ENCODE measurements at regions not wholly inside any gene's neighbourhood (a gene's known extent, or its start where the extent isn't known, plus 50 kb on each side); places are given as distances from the start of the nearest gene placed in this dataset.
"Not testable (repeated sequence)": the region's sequence is repeated elsewhere in the genome, so short reads cannot be mapped to it uniquely, and the experiment has no call there.

DNA sequence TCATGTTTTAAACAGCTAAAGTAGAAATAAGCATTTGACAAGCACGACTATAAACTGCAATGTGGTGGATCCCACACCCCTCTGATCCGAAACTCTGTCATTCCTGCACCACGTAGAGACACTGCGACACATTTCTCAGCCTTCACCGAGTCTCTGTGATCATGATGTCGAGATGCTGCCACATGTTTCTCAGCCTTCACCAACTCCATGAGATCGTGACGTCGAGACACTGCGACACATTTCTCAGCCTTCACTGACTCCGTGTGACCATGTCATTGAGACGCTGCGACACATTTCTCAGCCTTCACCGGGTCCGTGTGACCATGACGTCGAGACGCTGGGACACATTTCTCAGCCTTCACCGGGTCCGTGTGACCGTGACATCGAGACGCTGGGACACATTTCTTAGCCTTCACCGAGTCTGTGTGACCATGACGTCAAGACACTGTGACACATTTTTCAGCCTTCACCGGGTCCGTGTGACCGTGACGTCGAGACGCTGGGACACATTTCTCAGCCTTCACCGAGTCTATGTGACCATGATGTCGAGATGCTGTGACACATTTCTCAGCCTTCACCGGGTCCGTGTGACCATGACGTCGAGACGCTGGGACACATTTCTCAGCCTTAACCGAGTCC, 143.0 kb downstream of the TTLL2 start:
- no peak for DNase-seq (ENCODE audit: low read depth in 2 of 3, low spot score in 2 of 3)

DNA sequence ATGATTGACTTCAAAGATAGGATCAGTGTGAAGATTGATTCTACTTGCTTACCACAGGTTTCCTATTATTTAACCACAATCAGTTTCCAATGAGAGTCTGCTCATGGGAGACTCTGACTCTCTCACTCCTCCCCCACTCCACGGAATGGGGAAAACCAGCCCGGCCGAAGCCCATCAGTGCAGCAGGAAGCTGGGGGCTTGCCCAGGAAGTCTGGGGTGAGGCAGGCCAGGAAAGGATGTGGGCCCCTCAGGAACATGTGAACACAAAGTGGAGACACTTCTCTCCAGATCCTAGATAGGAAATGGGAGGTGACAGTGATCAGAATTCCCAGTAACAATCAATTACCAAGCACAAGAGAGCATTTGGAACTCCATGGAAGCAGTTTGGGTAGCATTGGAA, 144.2 kb downstream of the TTLL2 start:
- DNase-seq (ENCODE audit: low read depth in 2 of 3, low spot score in 2 of 3): no peak

DNA sequence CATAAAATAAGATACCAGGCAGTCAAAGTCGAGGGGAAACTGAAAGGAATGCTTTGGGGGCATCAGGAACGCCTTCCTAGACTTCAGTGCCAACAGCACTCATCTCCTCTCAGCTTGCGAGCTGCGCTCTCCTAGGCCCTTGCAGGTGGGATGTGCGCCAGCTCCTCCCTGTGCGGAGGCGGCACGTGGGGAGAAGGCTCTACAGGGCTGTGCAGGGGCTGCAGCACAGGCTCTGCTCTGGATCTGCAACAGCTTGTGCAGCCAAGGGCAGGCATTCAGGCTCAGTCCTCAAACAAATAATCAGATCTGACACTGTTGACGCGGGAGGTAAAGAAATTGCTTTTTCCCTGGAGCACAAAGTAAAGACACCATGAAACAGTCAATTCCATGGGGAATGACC, 144.8 kb downstream of the TTLL2 start:
- DNase-seq (ENCODE audit: low read depth in 2 of 3, low spot score in 2 of 3): no peak

DNA sequence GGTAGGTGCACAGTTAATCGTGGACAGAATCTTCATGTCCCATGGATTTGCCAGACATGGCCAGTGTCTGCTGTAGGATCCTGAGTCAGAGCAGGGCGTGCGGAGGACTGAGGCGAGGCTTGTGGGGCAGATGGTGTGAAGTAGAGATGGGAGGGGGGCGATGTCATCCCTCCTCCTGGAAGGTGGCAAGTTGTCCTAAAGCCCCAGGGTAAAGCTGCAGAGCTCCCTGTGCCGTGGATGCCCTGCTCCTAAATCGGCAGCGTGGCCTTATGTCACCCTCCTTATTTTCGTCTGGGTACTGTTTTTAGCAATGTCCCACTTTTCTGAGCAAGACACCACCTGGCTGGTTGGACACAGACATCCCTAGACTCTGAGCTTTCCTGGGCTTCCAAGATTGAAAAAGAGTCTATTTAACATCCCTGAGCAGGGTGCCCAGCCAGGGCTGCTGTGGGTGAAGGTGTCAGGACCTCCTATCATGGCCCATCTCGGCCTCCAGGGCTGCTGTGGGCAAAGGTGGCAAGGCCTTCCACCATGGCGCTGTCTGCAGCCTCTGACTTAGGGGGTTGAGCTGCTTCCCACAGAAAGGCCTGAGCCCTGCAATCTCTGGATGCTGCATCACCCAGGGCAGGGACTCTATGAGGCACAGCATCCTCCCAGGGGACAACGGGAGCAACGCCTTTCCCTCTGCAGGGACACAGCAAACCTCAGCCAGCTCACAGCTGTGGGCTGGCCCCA, 145.4 kb downstream of the TTLL2 start:
- no peak for DNase-seq (ENCODE audit: low read depth in 2 of 3, low spot score in 2 of 3)

DNA sequence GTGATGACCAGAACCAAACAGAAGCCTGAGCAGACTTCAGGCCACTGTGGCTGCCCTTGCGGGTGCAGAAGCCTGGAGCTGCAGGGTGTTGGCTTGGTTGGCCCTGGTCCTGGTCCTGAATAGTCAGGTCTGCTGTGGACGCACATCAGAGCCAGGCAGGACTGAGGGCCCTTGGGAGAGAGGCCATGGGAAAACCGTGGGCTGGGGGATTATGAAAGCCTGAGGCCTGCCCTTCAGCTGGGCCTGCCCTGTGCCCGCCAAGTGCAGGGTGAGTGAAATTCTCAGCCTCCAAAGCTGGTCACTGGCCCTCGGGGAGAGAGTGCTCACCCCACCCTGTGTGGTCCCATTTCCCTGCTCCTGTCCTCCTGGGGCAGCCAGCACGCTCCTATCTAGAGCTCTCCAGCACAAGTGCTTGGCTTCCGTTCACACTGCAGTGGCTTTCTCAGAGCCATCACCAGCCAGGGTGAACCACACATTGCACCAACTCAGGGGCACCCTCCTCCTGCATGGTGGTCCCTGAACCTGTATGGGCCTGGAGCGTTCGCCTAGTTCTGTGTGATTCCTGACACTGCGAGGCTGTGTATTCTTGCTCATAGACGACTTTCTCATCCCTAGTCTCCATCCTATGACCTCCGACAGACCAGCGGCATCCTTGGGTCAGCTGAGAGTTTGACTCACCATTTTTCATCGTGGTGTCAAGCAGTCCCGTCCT, 146.1 kb downstream of the TTLL2 start:
- no peak for DNase-seq (ENCODE audit: low read depth in 2 of 3, low spot score in 2 of 3)

DNA sequence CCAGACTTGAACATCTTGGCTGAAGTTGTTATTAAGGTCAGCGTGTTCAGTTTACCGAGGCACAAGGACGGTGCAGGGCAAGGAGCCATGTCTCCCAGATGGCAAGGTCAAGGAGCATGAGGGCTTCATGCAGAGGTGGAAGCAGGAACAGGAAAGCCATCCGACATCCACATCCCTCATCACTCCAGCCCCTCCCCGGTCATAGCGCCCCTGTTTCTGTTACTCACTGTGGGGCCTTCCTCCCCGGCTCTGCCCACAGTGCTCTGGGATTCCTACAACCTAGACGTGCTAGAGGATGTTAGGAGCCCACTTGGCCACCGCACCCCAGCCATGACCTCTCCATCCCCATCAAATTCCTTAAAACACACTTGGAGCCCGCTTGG, 146.7 kb downstream of the TTLL2 start:
- DNase-seq (ENCODE audit: low read depth in 2 of 3, low spot score in 2 of 3): no peak

DNA sequence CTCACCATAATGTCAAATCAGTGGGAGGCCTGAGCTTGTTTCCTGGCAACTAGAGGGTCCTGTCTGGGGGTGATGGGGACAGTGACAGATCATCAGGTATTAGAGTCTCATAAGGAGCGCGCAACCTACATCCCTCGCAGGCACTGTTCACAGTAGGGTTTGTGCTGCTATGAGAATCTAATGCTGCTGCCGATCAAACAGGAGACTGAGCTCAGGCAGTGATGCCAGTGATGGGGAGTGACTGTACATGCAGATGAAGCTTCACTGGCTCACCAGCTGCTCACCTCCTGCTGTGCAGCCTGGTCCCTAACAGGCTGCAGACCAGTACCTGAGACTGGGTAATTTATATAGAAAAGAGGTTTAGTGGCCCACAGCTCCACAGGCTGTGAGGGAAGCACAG, 147.3 kb downstream of the TTLL2 start:
- DNase-seq (ENCODE audit: low read depth in 2 of 3, low spot score in 2 of 3): no peak

DNA sequence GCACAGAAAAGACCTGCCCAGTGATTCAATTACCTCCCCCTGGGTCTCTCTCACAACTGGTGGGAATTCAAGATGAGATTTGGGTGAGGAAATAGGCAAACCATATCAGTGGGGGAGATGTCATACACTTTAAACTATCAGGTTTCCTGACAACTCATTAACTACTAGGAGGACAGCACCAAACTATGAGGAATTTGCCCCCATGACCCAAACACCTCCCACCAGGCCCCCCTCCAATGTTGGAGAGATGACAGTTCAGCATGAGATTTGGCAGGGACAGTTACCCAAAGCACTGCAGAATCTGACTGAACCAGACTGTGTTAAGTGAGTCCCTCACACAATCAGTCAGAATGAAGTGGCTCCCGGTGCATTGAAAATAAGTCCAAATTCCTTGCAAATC, 148.0 kb downstream of the TTLL2 start:
- DNase-seq (ENCODE audit: low read depth in 2 of 3, low spot score in 2 of 3): no peak

DNA sequence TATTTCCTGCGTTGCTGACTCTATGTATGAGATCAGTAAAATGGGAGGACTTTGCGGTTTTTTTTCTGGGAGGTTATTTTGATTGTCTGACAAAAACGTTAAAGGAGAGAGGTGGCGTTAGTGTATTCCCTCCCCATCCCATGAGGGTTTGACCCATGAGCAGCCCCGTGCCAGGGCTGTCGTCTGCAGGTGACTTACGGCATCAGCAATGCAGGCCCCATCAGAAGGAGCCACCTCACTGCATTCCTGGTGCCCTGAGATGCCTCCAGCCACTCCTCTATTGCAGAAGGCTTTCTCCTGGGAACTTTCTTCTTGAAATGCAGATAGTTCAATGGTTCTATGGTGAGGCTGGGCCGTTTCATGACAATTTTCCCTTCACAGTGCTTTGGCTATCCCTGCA, 149.3 kb downstream of the TTLL2 start:
- no peak for DNase-seq (ENCODE audit: low read depth in 2 of 3, low spot score in 2 of 3)

DNA sequence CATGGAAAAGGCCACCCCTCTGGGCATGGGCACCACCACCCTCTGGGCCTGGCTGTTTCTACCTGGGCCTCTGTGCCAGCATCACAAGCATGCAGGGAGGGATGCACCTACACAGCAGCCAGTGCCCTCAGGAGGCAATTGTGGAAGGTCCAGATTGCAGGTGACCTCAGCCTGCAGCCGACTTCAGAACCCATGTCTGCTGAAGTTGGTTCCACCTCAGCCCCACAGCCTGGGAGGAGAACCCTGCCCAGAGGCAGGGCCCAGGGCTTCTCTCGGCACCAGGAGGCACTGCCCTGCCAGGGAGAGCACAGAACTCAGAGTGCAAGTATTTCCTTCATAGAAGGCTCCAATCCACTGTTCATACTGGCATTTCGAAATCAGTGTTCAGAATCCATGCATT, 149.8 kb downstream of the TTLL2 start:
- no peak for DNase-seq (ENCODE audit: low read depth in 2 of 3, low spot score in 2 of 3)

DNA sequence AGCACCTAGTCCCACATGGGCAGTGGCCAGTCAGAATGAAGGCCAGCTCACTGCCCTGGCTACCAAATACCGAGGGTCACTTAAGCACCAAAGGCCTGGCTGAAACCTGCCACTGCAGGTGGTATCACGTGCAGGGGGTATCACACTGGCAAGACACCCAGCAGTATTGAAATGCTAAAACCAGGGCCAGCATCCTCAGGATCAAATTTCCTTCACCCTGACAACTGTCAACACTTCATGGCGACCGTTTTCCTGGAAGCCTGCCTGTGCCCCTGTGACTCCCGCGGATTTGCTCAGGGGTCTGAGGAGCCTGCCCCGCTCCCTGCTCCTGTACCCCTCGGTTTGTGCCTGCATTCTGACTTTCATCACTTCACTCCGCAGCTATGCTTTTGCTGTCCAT, 151.1 kb downstream of the TTLL2 start:
- DNase-seq (ENCODE audit: low read depth in 2 of 3, low spot score in 2 of 3): no peak

DNA sequence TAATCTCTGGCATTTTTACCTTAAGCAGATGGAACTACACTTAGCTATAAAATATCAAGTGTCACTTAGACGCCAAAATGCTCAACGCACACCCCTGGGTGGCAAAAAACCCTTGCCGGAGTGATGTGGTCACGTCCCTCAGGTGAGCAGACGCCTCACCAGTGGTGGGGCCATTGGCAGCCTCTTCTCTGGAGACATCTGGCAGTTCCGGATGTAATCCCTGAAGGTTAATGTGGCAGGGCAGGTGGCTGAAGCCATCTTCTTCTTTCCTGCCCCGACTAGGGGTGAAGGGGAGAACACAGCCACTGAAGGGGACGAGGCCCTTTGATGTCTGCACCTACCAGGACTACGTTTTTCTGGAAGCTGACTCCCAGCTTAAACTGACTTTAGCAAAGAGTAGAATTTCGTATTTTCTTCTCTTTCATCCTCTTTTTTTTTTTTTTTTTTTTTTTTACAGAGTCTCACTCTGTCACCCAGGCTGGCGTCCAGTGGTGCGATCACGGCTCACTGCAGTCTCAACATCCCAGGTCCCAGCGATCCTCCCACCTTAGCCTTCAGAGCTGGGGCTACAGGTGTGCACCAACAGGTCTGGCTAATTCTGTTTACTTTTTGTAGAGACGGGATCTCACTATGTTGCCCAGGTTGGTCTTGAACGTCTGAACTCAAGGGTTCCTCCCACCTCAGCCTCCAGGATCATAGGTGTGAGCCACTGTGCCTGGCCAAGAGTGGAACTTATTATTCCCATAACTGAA, 152.1 kb downstream of the TTLL2 start:
- no peak for DNase-seq (ENCODE audit: low read depth in 2 of 3, low spot score in 2 of 3)

DNA sequence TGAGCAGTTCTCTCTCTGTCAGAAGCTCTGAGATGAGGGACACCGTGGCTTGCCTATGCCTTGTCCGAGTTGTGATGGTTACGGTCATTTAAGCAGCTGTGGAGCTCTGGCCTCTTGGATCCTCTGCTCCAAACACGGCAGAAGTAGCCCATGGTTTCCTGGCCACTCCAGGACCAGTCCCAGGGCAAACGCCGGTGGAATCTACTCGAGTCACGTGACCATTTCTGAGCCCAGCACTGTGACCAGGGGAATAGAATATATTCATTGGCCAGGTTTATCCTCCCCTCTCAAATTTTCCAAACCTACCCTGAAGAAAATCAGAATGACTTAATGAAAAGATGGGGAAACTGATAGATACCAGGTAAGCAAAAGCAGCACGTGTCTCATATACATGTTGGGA, 152.8 kb downstream of the TTLL2 start:
- DNase-seq (ENCODE audit: low read depth in 2 of 3, low spot score in 2 of 3): no peak

DNA sequence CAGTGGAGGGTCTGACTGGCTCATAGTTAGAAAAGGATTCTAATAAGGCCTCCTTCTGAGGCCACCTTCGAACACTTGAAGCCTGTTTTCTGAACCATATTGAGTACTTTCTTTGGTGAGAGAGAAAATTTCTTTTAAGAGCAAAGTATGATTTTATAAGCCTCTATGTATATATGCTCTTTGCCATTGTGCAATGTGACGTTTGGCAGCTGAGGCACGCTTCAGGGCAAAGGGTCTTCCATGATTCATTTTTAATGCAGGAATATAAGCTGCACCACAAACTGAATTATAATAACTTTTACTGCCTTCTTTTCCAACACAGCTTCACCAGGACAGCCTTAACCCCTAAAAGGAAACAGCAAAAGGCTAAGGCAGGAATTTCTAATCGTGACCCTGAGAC, 154.4 kb downstream of the TTLL2 start:
- no peak for DNase-seq (ENCODE audit: low read depth in 2 of 3, low spot score in 2 of 3)

DNA sequence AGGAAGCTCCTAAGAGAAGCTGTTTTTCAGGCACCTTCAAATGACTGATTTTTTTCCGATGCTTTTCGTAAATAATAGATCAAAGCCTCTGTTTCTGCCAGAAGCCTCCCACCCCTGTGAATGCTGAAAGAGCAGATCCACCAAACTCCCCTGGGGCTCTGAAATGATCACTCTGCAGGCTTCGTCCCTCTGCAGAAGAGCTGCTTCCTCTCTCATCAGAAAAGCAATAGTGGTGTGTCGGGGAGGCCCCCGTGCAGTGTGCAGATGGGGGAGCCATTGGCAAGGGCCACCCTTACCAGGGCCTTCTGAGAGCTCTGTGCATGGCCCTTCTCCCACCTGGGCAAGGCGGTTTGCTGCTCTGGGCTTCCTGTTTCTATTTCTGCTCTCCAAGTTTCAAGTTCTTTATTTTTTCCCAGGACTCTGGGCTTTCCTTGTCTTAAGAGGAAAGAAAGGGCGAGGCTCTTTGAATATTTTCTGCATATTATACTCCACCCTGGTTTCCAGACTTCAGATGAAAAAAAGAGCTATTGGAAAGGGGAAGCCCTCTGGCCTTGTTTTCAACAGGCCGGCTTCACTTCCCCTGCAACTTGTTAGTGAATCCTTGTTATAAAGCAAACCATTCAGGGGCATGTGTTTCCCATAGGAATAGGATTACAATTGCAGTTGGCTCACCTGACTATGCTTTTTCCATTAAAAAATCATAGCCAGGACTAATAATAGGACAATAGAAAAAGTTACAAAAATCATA, 155.2 kb downstream of the TTLL2 start:
- DNase-seq (ENCODE audit: low read depth in 2 of 3, low spot score in 2 of 3): no peak

DNA sequence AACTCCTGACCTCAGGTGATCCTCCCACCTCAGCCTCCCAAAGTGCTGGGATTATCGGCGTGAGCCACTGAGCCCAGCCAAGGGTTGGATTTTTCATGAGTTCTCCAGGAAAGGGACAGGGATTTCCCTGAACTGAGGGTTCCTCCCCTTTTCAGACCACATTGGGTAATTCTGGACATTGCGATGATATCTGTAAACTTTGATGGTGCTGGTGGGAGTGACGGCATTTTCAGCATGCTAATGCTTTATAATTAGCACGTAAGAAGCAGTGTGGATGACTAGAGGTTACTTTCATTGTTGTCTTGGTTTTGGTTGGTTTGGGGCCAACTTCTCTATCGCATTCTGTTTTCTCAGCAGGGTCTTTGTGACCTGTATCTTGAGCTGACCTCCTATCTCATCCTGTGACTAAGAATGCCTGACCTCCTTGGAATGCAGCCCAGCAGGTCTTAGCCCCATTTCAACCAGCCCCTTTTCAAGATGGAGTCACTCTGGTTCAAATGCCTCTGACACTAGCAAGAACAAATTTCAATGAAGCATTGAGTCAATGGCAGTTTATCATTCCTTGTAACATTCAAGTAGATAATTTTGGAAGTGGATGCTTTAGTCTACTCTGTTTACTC, 156.5 kb downstream of the TTLL2 start:
- DNase-seq (ENCODE audit: low read depth in 2 of 3, low spot score in 2 of 3): no peak

DNA sequence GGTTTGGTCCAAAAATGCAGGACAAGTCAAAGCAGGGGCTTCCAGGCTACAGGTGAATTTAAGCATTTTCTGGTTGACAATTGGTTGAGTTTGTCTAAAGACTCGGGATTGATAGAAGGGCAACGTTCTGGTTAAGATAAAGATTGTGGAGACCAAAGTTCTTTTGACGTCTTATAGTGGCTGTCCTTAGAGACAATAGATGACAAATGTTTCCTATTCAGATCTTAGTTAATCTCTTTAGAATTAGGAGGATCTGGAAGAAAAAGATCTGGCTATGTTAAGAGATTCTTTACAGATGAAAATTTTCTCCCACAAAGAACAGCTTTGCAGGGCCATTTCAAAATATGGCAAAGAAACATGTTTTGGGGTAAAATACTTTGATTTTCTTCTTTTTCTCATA, 157.9 kb downstream of the TTLL2 start:
- not testable (repeated sequence) for DNase-seq (ENCODE audit: low read depth in 2 of 3, low spot score in 2 of 3)

DNA sequence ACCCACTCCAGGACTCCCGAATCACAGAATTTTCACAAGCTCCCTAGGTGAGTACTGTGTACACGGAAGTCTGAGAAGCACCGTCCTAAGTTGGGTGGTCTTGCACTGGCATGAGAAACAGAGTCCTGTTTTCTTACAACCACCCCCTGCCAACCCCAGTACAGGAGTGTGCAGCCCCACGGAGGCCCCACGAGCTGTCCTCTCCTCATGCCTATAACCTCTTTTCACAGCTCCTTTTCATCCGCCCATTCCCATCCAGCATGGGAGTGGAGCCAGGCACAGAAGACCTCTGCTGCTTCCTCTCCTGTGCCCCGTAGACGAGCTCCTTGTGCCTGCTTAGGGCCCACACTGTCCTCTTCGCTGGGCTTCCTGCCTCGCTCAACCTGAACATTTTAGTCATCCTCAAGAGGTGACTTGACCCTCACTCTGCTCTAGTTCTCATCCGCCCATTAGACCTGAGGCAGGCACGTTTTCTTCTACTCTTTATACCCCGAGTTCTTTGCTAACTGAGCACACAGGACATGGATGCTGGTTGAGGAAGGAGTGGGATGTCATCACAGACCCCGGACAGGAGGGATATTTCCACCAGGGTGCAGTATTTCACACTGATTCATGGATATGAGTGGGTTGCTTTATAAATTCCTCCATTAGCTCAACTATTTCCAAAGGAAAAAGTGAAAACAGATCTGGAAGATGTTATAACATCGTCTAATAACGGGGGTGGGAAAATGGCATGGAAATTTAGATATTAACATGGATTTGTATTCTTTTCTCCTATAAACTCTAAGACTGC, 160.5 kb downstream of the TTLL2 start:
- DNase-seq (ENCODE audit: low read depth in 2 of 3, low spot score in 2 of 3): peak in 2 of 3 donors; percentile 12 to 50
